Ovary (tissue), 3 donors: ENCODE measurements at regions not wholly inside any gene's neighbourhood (a gene's known extent, or its start where the extent isn't known, plus 50 kb on each side); places are given as distances from the start of the nearest gene placed in this dataset.

Experiments
- EP300 ChIP-seq: sonication (generic); formaldehyde crosslinking; IDR thresholded peaks from one replicate; pipeline ENCODE4 v1.6.1; 2017; ENCODE audit warnings: antibody characterized with exemption
- POLR2A ChIP-seq: fragments of 450-650 bp; IDR thresholded peaks from one replicate; pipeline ENCODE4 v1.6.1; 2017; ENCODE audit warnings: antibody characterized with exemption, mild to moderate bottlenecking, moderate library complexity
- TF ChIP-seq, protein P1 (sequence below), 3 donors: fragments of 450-650 bp in 2 of 3; fragments of 200-600 bp in 1 of 3; IDR thresholded peaks; one replicate each; pipeline versions ENCODE4 v1.5.1 to v1.8.0; 2016 to 2022; ENCODE audit warnings: antibody characterized with exemption in 3 of 3, mild to moderate bottlenecking in 1 of 3
- donor health status: DM: no; HTN: no; CAD: no.

DNA sequence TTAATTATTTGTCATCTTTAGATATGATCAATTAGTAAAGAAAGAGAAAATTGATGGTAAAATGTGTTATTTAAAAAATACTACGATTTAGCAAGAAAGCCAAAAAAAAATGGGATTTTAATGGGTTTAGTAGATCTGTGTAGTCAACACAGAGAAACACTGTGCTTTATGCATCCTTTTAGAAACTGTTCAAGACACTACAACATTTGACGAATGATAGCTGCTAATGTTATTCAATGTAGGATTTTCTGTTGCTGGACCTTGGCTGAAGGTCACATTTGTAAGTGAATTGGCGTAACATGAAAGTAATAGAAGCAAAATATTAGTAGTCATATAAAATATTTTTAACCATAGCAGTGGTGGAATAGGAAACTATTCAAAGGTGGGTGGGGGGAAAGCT is 1293.9 kb downstream of the NCAM2 start:
- TF ChIP-seq POLR2A (no peak), EP300 (no peak)
- TF ChIP-seq, protein P1, sequence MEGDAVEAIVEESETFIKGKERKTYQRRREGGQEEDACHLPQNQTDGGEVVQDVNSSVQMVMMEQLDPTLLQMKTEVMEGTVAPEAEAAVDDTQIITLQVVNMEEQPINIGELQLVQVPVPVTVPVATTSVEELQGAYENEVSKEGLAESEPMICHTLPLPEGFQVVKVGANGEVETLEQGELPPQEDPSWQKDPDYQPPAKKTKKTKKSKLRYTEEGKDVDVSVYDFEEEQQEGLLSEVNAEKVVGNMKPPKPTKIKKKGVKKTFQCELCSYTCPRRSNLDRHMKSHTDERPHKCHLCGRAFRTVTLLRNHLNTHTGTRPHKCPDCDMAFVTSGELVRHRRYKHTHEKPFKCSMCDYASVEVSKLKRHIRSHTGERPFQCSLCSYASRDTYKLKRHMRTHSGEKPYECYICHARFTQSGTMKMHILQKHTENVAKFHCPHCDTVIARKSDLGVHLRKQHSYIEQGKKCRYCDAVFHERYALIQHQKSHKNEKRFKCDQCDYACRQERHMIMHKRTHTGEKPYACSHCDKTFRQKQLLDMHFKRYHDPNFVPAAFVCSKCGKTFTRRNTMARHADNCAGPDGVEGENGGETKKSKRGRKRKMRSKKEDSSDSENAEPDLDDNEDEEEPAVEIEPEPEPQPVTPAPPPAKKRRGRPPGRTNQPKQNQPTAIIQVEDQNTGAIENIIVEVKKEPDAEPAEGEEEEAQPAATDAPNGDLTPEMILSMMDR (IDR thresholded peaks at IDR 0.05) = no peak
